Hematopoietic multipotent progenitor cell treated with erythropoietin and hydrocortisone succinate and interleukin-3 and kit ligand, for 6 days (in vitro differentiated cells): ENCODE measurements at regions not wholly inside any gene's neighbourhood (a gene's known extent, or its start where the extent isn't known, plus 50 kb on each side); places are given as distances from the start of the nearest gene placed in this dataset.
A peak's percentile ranks its signal among the peaks of the same experiment; 100 is the strongest.

Source experiments
- DNase-seq: peaks from one replicate; pipeline ENCODE4 v3.0.0-alpha.2; 2015

GRCh38 chr6:16850681-16851026 is 89.4 kb upstream of the ATXN1 start:
- peak; percentile 38 for DNase-seq

- DNase-seq: peak; percentile 74
Measured at GRCh38 chr6:16849988-16850680, 88.9 kb upstream of the ATXN1 start.

- DNase-seq: peak; percentile 77
Measured at GRCh38 chr6:16849280-16849987, 88.2 kb upstream of the ATXN1 start.

GRCh38 chr6:16846399-16846778 is 85.1 kb upstream of the ATXN1 start:
- no peak for DNase-seq

GRCh38 chr6:16844183-16844582 is 82.9 kb upstream of the ATXN1 start:
- no peak for DNase-seq

GRCh38 chr6:16842676-16843075 is 81.4 kb upstream of the ATXN1 start:
- DNase-seq: no peak

GRCh38 chr6:16841241-16841640 is 80.0 kb upstream of the ATXN1 start:
- no peak for DNase-seq

- no peak for DNase-seq
Measured at GRCh38 chr6:16840725-16841124, 79.5 kb upstream of the ATXN1 start.

- DNase-seq: no peak
Measured at GRCh38 chr6:16840291-16840690, 79.0 kb upstream of the ATXN1 start.

GRCh38 chr6:16839631-16840179 is 78.4 kb upstream of the ATXN1 start:
- no peak for DNase-seq

GRCh38 chr6:16837217-16837972 is 76.1 kb upstream of the ATXN1 start:
- peak; percentile 50 for DNase-seq

GRCh38 chr6:16836144-16836981 is 75.1 kb upstream of the ATXN1 start:
- DNase-seq: peak; percentile 14

- no peak for DNase-seq
Measured at GRCh38 chr6:16834242-16834641, 73.0 kb upstream of the ATXN1 start.

- no peak for DNase-seq
Measured at GRCh38 chr6:16832721-16833120, 71.5 kb upstream of the ATXN1 start.

GRCh38 chr6:16832043-16832567 is 70.8 kb upstream of the ATXN1 start:
- no peak for DNase-seq

- no peak for DNase-seq
Measured at GRCh38 chr6:16831136-16831535, 69.9 kb upstream of the ATXN1 start.

- DNase-seq: no peak
Measured at GRCh38 chr6:16828058-16828457, 66.8 kb upstream of the ATXN1 start.

- DNase-seq: no peak
Measured at GRCh38 chr6:16827627-16828026, 66.4 kb upstream of the ATXN1 start.

- DNase-seq: no peak
Measured at GRCh38 chr6:16825784-16826183, 64.5 kb upstream of the ATXN1 start.

- peak; percentile 29 for DNase-seq
Measured at GRCh38 chr6:16824845-16825685, 63.8 kb upstream of the ATXN1 start.

- DNase-seq: no peak
Measured at GRCh38 chr6:16823718-16824352, 62.6 kb upstream of the ATXN1 start.
